GM21737 (cell line): ENCODE measurements at regions not wholly inside any gene's neighbourhood (a gene's known extent, or its start where the extent isn't known, plus 50 kb on each side); places are given as distances from the start of the nearest gene placed in this dataset.
A peak's percentile ranks its signal among the peaks of the same experiment; 100 is the strongest.
"Not testable (repeated sequence)": the region's sequence is repeated elsewhere in the genome, so short reads cannot be mapped to it uniquely, and the experiment has no call there.

Experiments
- ATAC-seq: cut with Tn5 transposase; IDR thresholded peaks from one replicate; pipeline ENCODE4 v1.9.1; 2021; ENCODE audit warnings: mild to moderate bottlenecking, moderate library complexity; ENCODE audit not compliant: unreplicated experiment

DNA sequence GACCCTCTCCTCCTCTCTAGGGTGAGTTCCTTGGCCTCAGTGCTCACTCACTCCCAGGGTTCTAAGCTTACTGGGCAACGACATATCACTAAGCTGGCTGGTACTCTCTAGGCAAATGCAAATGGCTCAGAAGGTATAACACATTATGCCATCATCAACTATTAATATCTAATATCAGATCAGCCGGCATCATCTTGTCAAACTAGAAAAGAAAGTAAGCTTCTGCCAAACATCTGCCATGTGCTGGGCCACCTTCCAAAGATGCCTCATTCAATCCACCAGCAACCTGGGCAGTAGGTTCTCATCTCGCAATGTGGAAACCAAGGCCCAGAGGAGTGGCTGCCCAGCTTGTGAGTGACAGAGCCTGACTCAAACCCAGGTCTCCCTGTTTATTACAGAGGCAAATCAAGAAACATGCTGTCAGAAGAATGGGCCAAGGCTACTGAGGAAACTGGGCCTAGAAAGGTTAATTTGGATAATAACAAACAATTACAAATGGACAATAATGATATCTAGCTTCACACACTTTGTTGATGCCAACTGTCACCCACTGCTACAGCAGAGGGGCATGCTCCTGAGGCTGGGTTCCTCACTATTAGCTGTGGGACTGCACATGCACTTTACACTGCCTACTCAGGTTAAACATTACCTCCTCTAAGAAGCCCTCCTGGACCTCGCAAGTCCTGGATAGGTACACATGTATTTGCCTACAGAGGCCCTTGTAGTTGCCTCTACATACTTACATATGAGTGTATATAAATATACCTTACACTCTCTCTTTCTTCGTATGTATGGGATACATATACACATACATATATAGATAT is 183.3 kb upstream of the JUN start:
- ATAC-seq, result no peak

GRCh38 chr1:58968360-58968952 is 184.6 kb upstream of the JUN start:
- peak; percentile 83 for ATAC-seq

DNA sequence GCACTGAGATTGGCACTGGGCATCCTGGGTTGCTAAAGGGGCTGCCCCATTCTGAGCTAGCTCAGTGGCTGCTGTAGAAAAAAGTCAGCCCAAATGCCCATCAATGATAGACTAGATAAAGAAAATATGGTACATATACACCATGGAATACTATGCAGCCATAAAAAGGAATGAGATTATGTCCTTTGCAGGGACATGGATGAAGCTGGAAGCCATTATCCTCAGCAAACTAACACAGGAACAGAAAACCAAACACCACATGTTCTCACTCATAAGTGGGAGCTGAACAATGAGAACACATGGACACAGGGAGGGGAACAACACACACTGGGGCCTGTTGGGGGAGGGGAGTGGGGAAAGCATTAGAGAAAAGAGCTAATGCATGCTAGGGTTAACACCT is 185.3 kb upstream of the JUN start:
- ATAC-seq, result not testable (repeated sequence)

DNA sequence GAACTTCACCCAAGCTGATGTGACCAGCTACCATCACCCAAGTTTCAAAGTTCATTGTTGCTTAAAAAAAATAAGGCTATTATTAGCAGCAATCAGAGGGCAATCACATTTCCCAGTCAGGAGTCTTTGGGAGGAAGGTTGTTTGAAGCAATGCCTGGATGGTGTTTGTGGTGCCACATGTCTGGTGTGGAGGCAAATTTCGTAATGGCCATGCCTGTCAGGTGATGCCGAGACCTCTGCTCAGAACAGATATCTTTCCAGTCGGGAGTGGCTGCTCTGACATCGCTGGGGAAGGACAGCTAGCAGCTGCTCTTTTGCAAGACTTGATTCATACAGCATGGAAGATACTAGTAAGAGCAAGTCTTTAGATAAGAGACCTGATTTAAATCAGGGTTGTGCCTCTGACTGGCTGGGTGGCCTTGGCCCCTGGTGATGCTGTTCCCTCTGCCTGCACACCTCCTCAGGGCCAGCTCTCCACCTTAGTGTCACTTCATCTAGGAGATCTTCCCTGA is 187.8 kb upstream of the JUN start:
- no peak for ATAC-seq

GRCh38 chr1:58975888-58976287 is 192.0 kb upstream of the JUN start:
- no peak for ATAC-seq

GRCh38 chr1:58976294-58976693 is 192.4 kb upstream of the JUN start:
- no peak for ATAC-seq

- no peak for ATAC-seq
These were observed 193.8 kb upstream of the JUN start for GRCh38 chr1:58977598-58977997.

- ATAC-seq, result no peak
These were observed 194.2 kb upstream of the JUN start for GRCh38 chr1:58978096-58978495.

GRCh38 chr1:58979086-58979485 is 195.2 kb upstream of the JUN start:
- no peak for ATAC-seq

GRCh38 chr1:58979677-58980076 is 195.8 kb upstream of the JUN start:
- no peak for ATAC-seq

GRCh38 chr1:58981392-58981791 is 197.5 kb upstream of the JUN start:
- no peak for ATAC-seq

GRCh38 chr1:58982259-58982998 is 198.6 kb upstream of the JUN start:
- no peak for ATAC-seq

- ATAC-seq, result no peak
These were observed 199.3 kb upstream of the JUN start for GRCh38 chr1:58983162-58983561.

GRCh38 chr1:58983633-58984245 is 199.9 kb upstream of the JUN start:
- ATAC-seq, result no peak

GRCh38 chr1:58986996-58987767 is 203.3 kb upstream of the JUN start:
- no peak for ATAC-seq

- ATAC-seq, result no peak
These were observed 204.9 kb upstream of the JUN start for GRCh38 chr1:58988752-58989151.

- ATAC-seq, result no peak
These were observed 206.0 kb upstream of the JUN start for GRCh38 chr1:58989845-58990244.

DNA sequence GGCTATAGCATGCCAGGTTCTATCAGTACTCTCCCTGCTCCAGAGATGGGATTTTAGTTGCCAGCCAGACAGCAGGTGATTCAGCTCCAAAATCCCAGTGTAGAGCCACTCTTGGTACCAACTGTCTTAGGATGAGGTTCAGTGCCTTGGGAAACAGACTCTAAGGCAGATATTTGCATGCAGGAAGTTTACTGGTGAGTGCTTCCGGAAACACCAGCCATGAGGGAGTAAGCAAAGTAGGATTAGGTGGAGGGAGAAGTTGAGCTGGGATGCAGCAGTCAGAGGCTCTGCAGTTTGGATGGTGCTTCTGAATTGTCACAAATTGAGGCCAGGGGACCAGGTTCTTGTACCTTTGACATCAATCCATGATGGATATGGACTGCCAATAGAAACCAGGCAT is 207.5 kb upstream of the JUN start:
- no peak for ATAC-seq

GRCh38 chr1:58992643-58993042 is 208.8 kb upstream of the JUN start:
- no peak for ATAC-seq

DNA sequence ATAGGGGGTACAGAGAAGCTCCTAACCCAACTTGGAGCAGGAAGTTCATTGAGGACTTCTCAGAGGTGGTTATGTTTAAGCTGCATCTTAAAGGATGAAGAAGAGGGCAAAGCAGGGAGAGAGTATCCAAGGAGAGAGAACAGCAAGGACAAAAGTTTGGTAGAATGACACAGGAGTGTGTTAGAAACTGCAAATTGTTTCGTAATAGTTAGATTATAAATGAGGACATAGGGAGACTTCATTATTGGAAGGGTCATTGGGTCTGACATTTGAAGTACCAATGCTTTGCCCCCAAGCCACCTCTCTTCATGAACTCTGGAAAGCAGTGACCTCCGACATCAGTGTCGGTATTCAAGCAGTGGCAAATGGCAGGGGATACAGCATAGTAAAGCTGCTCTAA is 209.6 kb upstream of the JUN start:
- no peak for ATAC-seq

DNA sequence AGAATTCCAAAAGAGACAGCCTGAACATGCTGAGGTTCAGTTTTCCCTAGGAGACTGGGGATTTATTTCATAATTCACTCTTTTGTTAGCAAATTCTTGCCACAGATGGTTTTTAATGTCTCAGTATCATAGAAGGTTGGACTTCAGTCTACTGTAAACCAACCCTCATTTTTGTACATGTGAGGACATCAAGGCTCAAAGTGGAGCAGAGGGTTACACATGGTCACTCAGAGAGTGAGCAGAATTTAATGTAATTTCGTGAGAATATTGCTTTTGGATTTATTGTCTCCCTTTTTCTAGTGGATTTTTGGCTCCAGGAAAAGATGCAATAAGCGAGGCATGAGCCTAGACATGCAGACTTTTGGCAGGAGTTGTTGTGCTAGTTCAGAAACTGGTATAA is 210.8 kb upstream of the JUN start:
- no peak for ATAC-seq
